CD14-positive monocyte (primary cell): ENCODE measurements at regions not wholly inside any gene's neighbourhood (a gene's known extent, or its start where the extent isn't known, plus 50 kb on each side); places are given as distances from the start of the nearest gene placed in this dataset.

Experiments
- DNase-seq, 3 donors: peaks; one replicate each; pipeline ENCODE4 v3.0.0-alpha.2; 2011 to 2022
- H2AFZ ChIP-seq: 2 replicates; pipeline ENCODE4 v1.6.0; 2012; ENCODE audit warnings: mild to moderate bottlenecking, low read depth, low read length, inconsistent platforms; ENCODE audit not compliant: insufficient read depth, poor library complexity, severe bottlenecking
- H3K27ac ChIP-seq, 2 donors: 1 replicate in 1 of 2; 2 replicates in 1 of 2; pipeline ENCODE4 v1.5.1; 2012 to 2013; ENCODE audit warnings: low read length in 2 of 2, control low read depth in 1 of 2, inconsistent platforms in 1 of 2, low read depth in 1 of 2, mild to moderate bottlenecking in 1 of 2
- H3K27me3 ChIP-seq, 2 donors: one replicate each; pipeline versions ENCODE4 v1.6.0 to v1.6.1; 2011 to 2013; ENCODE audit warnings: low read length in 2 of 2; ENCODE audit not compliant: control insufficient read depth in 2 of 2, insufficient read depth in 2 of 2
- H3K36me3 ChIP-seq, 2 donors: replicated peaks in 1 of 2; 1 replicate in 1 of 2; 2 replicates in 1 of 2; pipeline versions ENCODE4 v1.5.1 to v1.6.1; 2012 to 2013; ENCODE audit warnings: low read length in 2 of 2, control low read depth in 1 of 2, inconsistent platforms in 1 of 2, mild to moderate bottlenecking in 1 of 2; ENCODE audit not compliant: insufficient read depth in 2 of 2, control insufficient read depth in 1 of 2
- H3K4me1 ChIP-seq, 2 donors: 1 replicate in 1 of 2; 2 replicates in 1 of 2; pipeline versions ENCODE4 v1.5.1 to v1.6.1; 2012 to 2013; ENCODE audit warnings: low read length in 2 of 2, control low read depth in 1 of 2, inconsistent platforms in 1 of 2, mild to moderate bottlenecking in 1 of 2, moderate library complexity in 1 of 2; ENCODE audit not compliant: insufficient read depth in 2 of 2, control insufficient read depth in 1 of 2
- H3K4me2 ChIP-seq: replicated peaks from 2 replicates; pipeline ENCODE3; 2012; ENCODE audit warnings: low read length, moderate library complexity, mild to moderate bottlenecking; ENCODE audit not compliant: poor library complexity, severe bottlenecking; ENCODE audit errors: extremely low read depth
- H3K4me3 ChIP-seq, 3 experiments: fragments of 200-600 bp in 1 of 3; sonication (generic) in 1 of 3; replicated peaks in 1 of 3; 1 replicate in 2 of 3; 2 replicates in 1 of 3; pipeline ENCODE4 v1.5.1; 2011 to 2013; ENCODE audit warnings: low read length in 3 of 3, mild to moderate bottlenecking in 3 of 3, control low read depth in 2 of 3, low read depth in 2 of 3, inconsistent platforms in 1 of 3, moderate library complexity in 1 of 3
- H3K79me2 ChIP-seq: 2 replicates; pipeline ENCODE4 v1.6.0; 2012; ENCODE audit warnings: mild to moderate bottlenecking, control low read depth, inconsistent platforms, low read length, moderate library complexity; ENCODE audit not compliant: insufficient read depth
- H3K9ac ChIP-seq: 2 replicates; pipeline ENCODE4 v1.6.0; 2017; ENCODE audit warnings: low read length, mild to moderate bottlenecking; ENCODE audit not compliant: insufficient read depth, poor library complexity, severe bottlenecking
- H3K9me3 ChIP-seq, 2 donors: replicated peaks in 1 of 2; 1 replicate in 1 of 2; 2 replicates in 1 of 2; pipeline versions ENCODE4 v1.5.1 to v1.6.1; 2012 to 2013; ENCODE audit warnings: low read length in 2 of 2, control low read depth in 1 of 2; ENCODE audit not compliant: control insufficient read depth in 1 of 2, insufficient read depth in 1 of 2
- H4K20me1 ChIP-seq: 2 replicates; pipeline ENCODE4 v1.6.0; 2012; ENCODE audit warnings: mild to moderate bottlenecking, low read length, control low read depth, moderate library complexity; ENCODE audit not compliant: insufficient read depth
- H3K27ac Mint-ChIP-seq, 7 donors: one replicate each; pipeline ENCODE4 v1.8.0; 2020; ENCODE audit warnings: mild to moderate bottlenecking in 7 of 7, mixed read lengths in 7 of 7, moderate library complexity in 6 of 7, inconsistent platforms in 2 of 7
- H3K27me3 Mint-ChIP-seq, 3 donors: one replicate each; pipeline ENCODE4 v1.8.0; 2021 to 2022; ENCODE audit warnings: low read depth in 3 of 3, mild to moderate bottlenecking in 3 of 3, mixed read lengths in 3 of 3, moderate library complexity in 3 of 3, inconsistent platforms in 1 of 3
- H3K36me3 Mint-ChIP-seq, 2 donors: one replicate each; pipeline ENCODE4 v1.8.0; 2020; ENCODE audit warnings: mixed read lengths in 2 of 2, inconsistent platforms in 1 of 2, mild to moderate bottlenecking in 1 of 2
- H3K4me1 Mint-ChIP-seq: one replicate; pipeline ENCODE4 v1.8.0; 2020; ENCODE audit warnings: mild to moderate bottlenecking, mixed read lengths
- H3K4me3 Mint-ChIP-seq, 2 donors: one replicate each; pipeline ENCODE4 v1.8.0; 2020; ENCODE audit warnings: mild to moderate bottlenecking in 2 of 2, mixed read lengths in 2 of 2, moderate library complexity in 1 of 2
- H3K9me3 Mint-ChIP-seq, 7 donors: one replicate each; pipeline ENCODE4 v1.8.0; 2020 to 2022; ENCODE audit warnings: mixed read lengths in 7 of 7, mild to moderate bottlenecking in 6 of 7, moderate library complexity in 6 of 7, inconsistent platforms in 2 of 7
- WGBS: methylation state at CpG from one replicate; pipeline ENCODE4 v1.1.5; 2013; ENCODE audit warnings: missing lambda C conversion rate; ENCODE audit not compliant: insufficient coverage; 5-methylcytosine and 5-hydroxymethylcytosine counted together
- intact Hi-C, 2 donors: fragments of 100-400 bp; cut with micrococcal nuclease; formaldehyde crosslinking; loops; one replicate each; pipeline versions ENCODE4 v1.15.0 to v1.15.1; 2023
- TF ChIP-seq, protein P1 (sequence below): fragments of 200-600 bp; IDR thresholded peaks from one replicate; pipeline ENCODE4 v1.8.0; 2022; ENCODE audit warnings: antibody characterized with exemption, mild to moderate bottlenecking

DNA sequence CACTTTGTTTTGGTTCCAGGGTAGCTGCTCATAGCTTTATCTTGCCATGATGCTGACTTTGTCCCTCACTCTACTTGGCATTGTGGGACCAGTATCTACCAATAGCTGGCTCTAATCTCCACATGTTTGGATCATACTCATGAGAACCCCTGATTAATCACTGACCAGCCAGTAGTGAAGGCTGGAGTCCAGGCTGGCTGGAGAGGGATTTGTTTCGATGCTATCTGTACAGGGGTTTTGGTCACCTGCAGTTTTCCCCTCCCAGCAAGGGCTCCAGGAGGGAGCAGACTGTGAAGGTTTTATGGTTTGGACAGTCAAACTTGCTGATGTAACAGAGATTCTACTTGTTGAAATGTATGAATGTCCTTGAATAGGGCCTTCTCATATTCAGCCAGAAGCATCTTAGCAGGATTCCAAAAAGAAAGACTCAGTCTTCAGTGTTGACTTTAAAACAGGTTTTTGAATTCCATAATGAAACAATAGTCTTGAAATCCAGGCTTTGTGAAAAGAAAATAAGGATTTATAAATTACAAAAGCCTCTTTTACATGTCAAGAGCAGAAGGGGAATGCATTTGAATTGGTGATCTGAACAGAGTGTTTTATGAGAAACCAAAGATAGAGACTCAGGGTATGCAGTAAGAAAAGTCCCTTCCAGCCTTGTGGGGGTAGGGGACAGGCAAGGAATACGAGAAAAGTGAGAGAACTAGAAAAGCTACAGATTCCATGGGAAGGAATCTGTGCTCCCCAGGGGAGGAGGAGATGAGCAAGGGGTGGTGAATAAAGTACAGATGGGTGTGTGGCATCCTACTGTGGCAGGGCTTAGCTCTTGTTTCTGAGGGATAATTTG lies 103.1 kb upstream of the SHISA3 start:
- 100% methylated on average over 2 of the region's 2 CpGs for WGBS
- Histone ChIP-seq H3K27ac (no peak overlapping the region), H4K20me1 (no peaks in the 10 kb centered on the region), H3K36me3 (no peaks in the 10 kb centered on the region), H3K4me3 (no peak overlapping the region), H3K27me3 (no peaks in the 10 kb centered on the region), H3K79me2 (no peaks in the 10 kb centered on the region), H3K9me3 (no peaks in the 10 kb centered on the region), H3K9ac (no peak overlapping the region), H3K4me2 (no peak overlapping the region), H2AFZ (no peak overlapping the region), H3K4me1 (no peaks in the 10 kb centered on the region)
- Mint-ChIP-seq H3K27ac (no peak overlapping the region), H3K27me3 (peaks cover 2 to 8% (median 3%) of the 10 kb centered on the region in 3 donors), H3K4me3 (no peak overlapping the region), H3K9me3 (no peaks in the 10 kb centered on the region), H3K4me1 (no peaks in the 10 kb centered on the region), H3K36me3 (no peaks in the 10 kb centered on the region)
- no peak for DNase-seq
- intact Hi-C loops = no loop called here
- TF ChIP-seq, protein P1, sequence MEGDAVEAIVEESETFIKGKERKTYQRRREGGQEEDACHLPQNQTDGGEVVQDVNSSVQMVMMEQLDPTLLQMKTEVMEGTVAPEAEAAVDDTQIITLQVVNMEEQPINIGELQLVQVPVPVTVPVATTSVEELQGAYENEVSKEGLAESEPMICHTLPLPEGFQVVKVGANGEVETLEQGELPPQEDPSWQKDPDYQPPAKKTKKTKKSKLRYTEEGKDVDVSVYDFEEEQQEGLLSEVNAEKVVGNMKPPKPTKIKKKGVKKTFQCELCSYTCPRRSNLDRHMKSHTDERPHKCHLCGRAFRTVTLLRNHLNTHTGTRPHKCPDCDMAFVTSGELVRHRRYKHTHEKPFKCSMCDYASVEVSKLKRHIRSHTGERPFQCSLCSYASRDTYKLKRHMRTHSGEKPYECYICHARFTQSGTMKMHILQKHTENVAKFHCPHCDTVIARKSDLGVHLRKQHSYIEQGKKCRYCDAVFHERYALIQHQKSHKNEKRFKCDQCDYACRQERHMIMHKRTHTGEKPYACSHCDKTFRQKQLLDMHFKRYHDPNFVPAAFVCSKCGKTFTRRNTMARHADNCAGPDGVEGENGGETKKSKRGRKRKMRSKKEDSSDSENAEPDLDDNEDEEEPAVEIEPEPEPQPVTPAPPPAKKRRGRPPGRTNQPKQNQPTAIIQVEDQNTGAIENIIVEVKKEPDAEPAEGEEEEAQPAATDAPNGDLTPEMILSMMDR = no peak

DNA sequence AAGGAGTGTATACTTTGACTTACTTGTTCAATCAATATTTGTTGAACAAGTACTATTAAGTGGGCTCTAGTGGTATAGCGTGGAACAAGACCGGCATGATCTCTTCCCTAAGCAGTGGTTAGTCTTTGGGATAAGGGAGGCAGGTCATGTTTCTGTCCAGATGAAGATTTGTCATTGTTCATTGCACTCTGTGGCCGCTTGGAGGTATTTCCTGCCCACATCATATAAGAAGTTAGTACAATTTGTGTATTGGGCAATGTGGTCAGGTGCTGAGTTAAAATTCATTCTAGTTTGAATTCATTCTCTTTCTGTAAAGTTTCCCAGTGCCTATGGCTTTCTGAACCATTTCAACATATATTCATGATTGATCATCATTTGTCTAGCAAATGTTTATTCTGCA lies 101.1 kb upstream of the SHISA3 start:
- TF ChIP-seq, protein P1 = no peak
- Histone ChIP-seq H3K27ac (no peak overlapping the region), H4K20me1 (no peaks in the 10 kb centered on the region), H3K79me2 (no peaks in the 10 kb centered on the region), H3K4me1 (no peaks in the 10 kb centered on the region), H3K4me3 (no peak overlapping the region), H2AFZ (no peak overlapping the region), H3K27me3 (no peaks in the 10 kb centered on the region), H3K9me3 (no peaks in the 10 kb centered on the region), H3K36me3 (no peaks in the 10 kb centered on the region), H3K4me2 (no peak overlapping the region), H3K9ac (no peak overlapping the region)
- H3K27ac Mint-ChIP-seq = no peak overlapping the region
- H3K4me3 Mint-ChIP-seq = no peak overlapping the region
- peaks cover 3 to 14% (median 8%) of the 10 kb centered on the region in 3 donors for H3K27me3 Mint-ChIP-seq
- DNase-seq = no peak
- WGBS = 100% methylated on average over 2 of the region's 3 CpGs
- no peaks in the 10 kb centered on the region for H3K9me3 Mint-ChIP-seq
- no peaks in the 10 kb centered on the region for H3K4me1 Mint-ChIP-seq
- intact Hi-C loops = no loop called here
- H3K36me3 Mint-ChIP-seq = no peaks in the 10 kb centered on the region
